ENCODE measurements at regions not wholly inside any gene's neighbourhood (a gene's known extent, or its start where the extent isn't known, plus 50 kb on each side); places are given as distances from the start of the nearest gene placed in this dataset.

GRCh38 chr10:84063440-84063839 lies 75.9 kb upstream of the GHITM start:
- ATAC-seq, result peak in 1 of 4 donors; percentile 62
- intact Hi-C loops (cut with DNase I), result no loop called here

DNA sequence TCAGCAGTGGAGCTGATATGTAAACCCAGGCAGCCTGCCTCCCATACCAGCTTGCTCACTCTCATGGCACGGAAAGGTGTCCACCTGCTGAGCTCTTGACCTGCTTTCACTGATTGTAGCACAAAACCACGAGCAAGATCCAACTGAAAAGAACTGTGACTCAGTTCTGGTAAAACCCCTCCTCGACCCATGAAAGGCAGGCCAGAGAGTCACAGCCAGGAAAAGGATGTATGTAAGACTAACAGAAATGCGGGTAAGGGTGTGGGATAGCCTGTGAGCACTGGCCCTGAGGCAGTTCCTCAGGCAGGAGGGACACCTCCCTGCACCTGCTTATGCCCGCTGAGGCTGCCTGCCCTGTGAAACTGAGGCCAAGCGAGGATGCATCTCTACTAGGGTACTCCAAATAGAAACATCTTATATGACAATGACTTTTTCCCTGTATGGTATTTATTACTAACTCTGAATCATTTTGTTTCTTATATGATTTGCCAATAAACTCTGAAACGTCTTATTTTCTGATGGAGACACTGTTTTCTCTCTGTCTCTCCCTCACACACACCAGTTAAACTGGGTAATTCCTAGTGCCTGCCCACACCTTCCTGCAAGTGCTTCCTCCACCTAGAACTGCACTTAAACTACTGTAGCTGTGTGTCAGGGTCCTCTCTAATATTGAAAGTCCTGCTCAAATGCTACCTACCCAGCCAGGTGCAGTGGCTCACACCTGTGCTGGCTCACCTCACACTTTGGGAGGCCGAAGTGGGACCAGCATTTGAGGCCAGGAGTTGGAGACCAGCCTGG lies 73.3 kb upstream of the GHITM start:
- intact Hi-C loops (cut with DNase I), result no loop called here
- DNase-seq (no peak), ATAC-seq (no peak)
- Histone ChIP-seq H3K4me3 (no peak overlapping the region), H3K27ac (no peak overlapping the region), H3K27me3 (no peaks in the 10 kb centered on the region), H3K9me3 (peaks cover 0 to 8% (median 0%) of the 10 kb centered on the region in 12 donors), H3K4me1 (no peaks in the 10 kb centered on the region), H3K36me3 (no peaks in the 10 kb centered on the region)
- 69 to 78% (median 70%) methylated on average over 8 of the region's 8 CpGs for WGBS, 4 donors
- TF ChIP-seq, protein P1, sequence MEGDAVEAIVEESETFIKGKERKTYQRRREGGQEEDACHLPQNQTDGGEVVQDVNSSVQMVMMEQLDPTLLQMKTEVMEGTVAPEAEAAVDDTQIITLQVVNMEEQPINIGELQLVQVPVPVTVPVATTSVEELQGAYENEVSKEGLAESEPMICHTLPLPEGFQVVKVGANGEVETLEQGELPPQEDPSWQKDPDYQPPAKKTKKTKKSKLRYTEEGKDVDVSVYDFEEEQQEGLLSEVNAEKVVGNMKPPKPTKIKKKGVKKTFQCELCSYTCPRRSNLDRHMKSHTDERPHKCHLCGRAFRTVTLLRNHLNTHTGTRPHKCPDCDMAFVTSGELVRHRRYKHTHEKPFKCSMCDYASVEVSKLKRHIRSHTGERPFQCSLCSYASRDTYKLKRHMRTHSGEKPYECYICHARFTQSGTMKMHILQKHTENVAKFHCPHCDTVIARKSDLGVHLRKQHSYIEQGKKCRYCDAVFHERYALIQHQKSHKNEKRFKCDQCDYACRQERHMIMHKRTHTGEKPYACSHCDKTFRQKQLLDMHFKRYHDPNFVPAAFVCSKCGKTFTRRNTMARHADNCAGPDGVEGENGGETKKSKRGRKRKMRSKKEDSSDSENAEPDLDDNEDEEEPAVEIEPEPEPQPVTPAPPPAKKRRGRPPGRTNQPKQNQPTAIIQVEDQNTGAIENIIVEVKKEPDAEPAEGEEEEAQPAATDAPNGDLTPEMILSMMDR (IDR thresholded peaks at IDR 0.05), result no peak

More at GRCh38 chr10:84063440-84063839, 75.9 kb upstream of the GHITM start:
- H3K27me3 ChIP-seq, result no peaks in the 10 kb centered on the region
- H3K9me3 ChIP-seq, result no peaks in the 10 kb centered on the region
- H3K36me3 ChIP-seq, result no peaks in the 10 kb centered on the region
- no peaks in the 10 kb centered on the region for H3K4me1 ChIP-seq
- no peak overlapping the region for H3K27ac ChIP-seq
- no peak overlapping the region for H3K4me3 ChIP-seq
- TF ChIP-seq POLR2A (IDR thresholded peaks at IDR 0.05), result no peak
- TF ChIP-seq, protein P1 (IDR thresholded peaks at IDR 0.05), result no peak
- no peak for DNase-seq

- Histone ChIP-seq H3K27me3 (no peaks in the 10 kb centered on the region), H3K9me3 (peaks cover 0 to 8% (median 0%) of the 10 kb centered on the region in 12 donors), H3K4me1 (no peaks in the 10 kb centered on the region), H3K27ac (no peak overlapping the region), H3K4me3 (no peak overlapping the region), H3K36me3 (no peaks in the 10 kb centered on the region)
- DNase-seq (no peak), ATAC-seq (no peak)
- WGBS, 4 donors, result 71 to 78% (median 74%) methylated on average over 3 of the region's 3 CpGs
- intact Hi-C loops (cut with DNase I), result no loop called here
- TF ChIP-seq, protein P1 (IDR thresholded peaks at IDR 0.05), result no peak
- no peak for TF ChIP-seq POLR2A (IDR thresholded peaks at IDR 0.05)
Observed at GRCh38 chr10:84074521-84074920, 64.8 kb upstream of the GHITM start.

- peak in 2 of 5 donors; percentile 44 to 51 for DNase-seq
- intact Hi-C loops (cut with DNase I), result no loop called here
- Histone ChIP-seq H3K9me3 (peaks cover 0 to under 1% (median 0%) of the 10 kb centered on the region in 12 donors), H3K27ac (peak overlapping the region in 11 of 12 donors; percentile 19 to 67 (median 49)), H3K4me3 (no peak overlapping the region), H3K4me1 (no peaks in the 10 kb centered on the region), H3K27me3 (no peaks in the 10 kb centered on the region), H3K36me3 (no peaks in the 10 kb centered on the region)
- peak; percentile 45 to 89 (median 62) for ATAC-seq
- 78 to 95% (median 85%) methylated on average over 4 of the region's 4 CpGs for WGBS, 4 donors
- TF ChIP-seq, protein P1 (IDR thresholded peaks at IDR 0.05), result no peak
- no peak for TF ChIP-seq POLR2A (IDR thresholded peaks at IDR 0.05)
Observed at GRCh38 chr10:84075226-84076046, 63.9 kb upstream of the GHITM start.

Data from heart left ventricle (tissue), 16 donors.